HG03060 (cell line): ENCODE measurements at regions not wholly inside any gene's neighbourhood (a gene's known extent, or its start where the extent isn't known, plus 50 kb on each side); places are given as distances from the start of the nearest gene placed in this dataset.
A peak's percentile ranks its signal among the peaks of the same experiment; 100 is the strongest.

Experiments used
- ATAC-seq: cut with Tn5 transposase; IDR thresholded peaks from one replicate; pipeline ENCODE4 v1.9.1; 2021; ENCODE audit warnings: low read depth, moderate number of reproducible peaks; ENCODE audit not compliant: unreplicated experiment

DNA sequence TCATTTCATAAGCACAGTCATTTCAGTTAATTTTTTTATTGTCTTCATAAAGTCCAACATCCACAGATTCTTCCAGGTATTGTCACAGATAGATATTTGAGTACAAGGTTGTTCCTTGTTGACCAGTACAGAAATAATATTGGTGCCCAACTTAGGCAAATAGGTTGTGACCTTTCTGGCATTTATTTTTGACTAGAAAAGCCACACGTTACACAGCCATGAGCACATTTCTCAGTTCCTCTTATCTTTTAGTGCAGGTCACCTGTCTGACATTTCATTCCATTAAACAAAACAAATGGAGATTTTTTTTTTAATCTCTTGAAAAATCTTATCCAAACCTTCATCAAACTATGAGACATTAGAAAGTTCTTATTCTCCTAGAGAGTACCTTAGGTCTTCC, 428.8 kb downstream of the ZNF521 start:
- ATAC-seq: peak; percentile 88

DNA sequence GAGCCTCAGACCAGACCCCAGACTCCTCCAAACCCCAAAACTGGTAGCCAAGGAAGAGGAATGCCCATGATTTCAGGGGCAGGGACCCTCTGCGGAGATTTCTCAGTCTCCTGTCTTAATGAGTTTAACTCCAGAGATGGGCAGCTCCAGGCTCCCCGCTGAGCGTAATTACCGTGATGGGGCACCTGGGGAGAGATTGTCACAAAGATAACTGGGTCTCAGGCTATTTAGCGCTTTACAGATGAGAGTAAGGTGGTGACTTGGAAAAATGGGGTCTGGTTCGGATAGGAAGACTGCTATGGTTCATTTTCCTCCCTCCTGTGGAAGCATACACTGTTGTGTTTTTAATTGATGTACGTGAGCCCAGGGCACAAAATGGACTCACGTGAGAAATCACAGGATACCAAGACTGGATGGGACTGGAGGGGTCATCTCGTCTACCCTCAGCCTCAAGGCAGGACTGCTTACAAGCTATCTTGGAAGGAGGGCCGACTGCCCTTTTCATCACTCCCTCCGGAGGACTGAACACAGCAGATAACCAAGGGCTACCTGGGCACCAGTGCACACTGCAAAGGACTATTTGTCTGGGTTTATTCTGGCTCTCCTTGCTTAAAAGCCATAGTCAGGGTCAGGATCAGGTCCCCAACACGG, 427.8 kb downstream of the ZNF521 start:
- no peak for ATAC-seq

DNA sequence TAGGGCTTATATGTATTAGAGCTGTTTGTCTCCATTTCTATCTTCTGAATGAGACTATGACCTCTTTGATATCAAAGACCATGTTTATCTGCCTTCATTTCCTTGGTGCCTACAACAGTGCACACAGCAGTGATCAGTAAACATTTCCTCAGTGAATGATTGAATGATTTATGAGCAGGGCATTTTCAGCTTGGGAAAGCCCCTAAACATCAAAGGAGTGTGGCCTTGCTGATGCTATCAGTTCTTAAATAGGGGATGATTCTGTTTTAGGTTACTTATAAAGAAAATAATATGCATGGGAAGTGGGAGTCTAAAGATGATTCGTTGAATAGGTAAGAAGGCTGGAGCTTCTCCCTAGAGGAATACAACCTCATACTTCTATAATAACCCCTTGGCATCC, 425.3 kb downstream of the ZNF521 start:
- no peak for ATAC-seq

DNA sequence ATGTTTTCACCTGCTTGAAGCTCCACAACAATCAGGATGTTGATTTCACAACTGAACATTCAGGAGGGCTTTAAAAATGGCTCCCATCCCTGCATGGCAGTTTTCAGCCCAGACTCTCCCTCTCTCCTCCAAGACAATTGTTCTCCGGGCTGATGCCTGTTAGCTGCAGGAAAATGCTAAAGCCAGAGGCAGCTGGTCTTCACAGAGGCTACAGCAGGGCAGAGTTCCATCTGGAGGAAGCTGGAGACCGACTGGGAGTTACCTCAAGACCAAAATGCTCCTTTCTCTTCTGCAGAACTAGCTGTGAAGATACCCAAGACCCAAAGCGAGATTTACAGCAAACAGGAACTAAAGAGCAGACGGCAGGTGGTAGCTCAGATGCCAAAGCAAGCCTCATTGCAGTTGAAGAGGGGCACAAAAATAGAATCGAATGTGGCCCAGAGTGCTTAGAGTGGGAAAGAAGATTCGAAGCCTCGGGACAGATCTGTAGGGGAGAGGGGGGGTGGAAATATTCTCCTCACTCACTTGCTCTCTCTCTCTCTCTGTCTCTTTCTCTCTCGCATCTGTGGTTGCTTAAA, 423.6 kb downstream of the ZNF521 start:
- no peak for ATAC-seq

GRCh38 chr18:24930478-24930877, 421.5 kb downstream of the ZNF521 start:
- no peak for ATAC-seq

DNA sequence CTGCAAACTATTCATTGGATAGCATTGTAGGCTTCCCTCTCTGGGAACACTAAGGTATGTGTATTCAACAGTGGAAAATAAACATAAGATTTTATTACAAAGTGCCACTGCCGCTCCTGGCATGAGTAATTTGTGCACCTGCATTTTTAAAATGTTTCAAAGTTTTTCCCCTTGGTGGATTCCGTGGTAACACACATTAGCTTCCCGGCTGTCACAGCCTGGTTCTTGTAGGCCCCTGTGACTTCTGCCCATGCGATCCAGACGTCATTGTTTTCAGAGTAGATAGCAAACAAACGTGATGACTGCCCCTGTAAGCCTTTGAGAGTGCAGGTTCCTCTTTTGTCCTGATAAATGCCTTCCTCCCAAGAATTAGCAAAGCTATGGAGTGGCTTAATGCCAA, 421.0 kb downstream of the ZNF521 start:
- no peak for ATAC-seq

DNA sequence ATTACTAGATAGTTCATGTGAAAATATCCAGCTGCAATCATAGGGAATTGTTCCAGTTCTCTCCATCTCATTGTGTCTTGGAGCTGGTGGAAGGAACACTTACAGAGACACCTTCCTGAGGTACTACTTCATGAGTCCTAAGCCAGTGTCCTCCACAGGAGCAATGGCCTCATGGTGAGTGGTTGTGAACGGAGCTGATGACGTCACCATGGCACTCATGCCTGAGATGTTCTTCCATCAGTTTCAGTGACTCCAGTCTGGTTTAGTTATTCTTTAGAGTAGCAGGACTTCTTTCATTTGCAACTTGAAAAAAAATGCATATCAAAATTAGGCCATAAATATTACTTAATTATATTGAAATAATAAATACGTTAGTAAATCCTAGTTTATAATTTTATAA, 418.6 kb downstream of the ZNF521 start:
- ATAC-seq: no peak

- no peak for ATAC-seq
These were observed 417.6 kb downstream of the ZNF521 start for GRCh38 chr18:24934258-24934932.

DNA sequence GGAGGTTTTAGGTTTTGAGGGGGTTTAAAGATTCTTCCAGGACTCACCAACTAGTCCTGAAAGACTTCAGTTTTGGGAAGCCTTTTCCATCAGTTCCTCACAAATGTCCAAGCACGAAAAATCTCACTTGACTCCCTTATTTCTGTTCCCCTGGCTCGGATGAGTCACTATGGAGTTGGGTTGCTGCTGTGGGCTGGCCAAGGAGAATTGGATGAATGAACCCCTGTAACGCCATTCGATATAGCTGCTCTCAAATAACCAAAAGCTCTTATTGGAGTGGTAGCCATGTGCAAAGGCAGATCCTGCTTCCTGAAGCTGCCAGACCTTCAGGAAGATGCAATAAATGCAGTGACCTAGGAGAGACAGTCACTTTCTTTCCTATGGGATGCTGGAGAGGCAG, 417.0 kb downstream of the ZNF521 start:
- no peak for ATAC-seq

DNA sequence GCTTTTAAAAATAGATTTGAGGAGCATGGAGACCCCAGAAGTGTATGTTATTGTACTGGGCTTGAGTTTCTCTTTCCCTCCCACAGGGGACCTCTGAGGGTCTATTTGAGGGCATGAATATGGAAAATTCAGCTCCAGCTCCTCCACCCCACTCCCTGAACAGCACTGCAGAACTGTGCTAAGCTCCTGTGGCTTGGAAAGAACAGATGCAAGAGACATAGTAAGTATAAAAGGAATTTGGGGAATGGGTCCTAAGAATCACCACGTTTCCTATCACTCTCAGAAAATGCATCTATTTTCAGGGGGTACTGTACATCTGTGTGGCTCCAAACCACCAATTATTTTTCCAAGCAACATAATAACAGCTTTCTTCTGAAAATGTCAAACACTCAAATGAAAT, 416.1 kb downstream of the ZNF521 start:
- no peak for ATAC-seq

DNA sequence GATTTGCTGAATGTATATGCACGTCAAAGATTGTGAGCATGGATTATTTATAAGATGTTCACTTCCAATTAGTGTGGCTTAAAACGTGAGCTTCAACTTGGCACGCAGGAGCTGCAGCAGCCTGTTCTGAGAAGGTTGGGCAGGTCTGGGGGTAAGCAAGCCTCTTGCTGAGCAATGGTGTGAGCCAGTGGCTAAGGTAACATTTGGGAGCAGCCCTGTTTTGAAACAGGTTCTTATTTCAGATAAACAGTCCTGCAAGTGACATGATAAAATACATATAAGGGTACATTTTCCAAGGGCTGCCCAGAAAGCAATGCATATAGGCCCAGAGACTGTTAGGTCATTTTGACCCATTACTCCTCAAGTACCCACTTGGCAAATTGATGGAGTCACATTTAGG, 415.3 kb downstream of the ZNF521 start:
- ATAC-seq: no peak

GRCh38 chr18:24937639-24938275, 414.2 kb downstream of the ZNF521 start:
- ATAC-seq: no peak

- no peak for ATAC-seq
These were observed 411.6 kb downstream of the ZNF521 start for GRCh38 chr18:24940416-24940815.

DNA sequence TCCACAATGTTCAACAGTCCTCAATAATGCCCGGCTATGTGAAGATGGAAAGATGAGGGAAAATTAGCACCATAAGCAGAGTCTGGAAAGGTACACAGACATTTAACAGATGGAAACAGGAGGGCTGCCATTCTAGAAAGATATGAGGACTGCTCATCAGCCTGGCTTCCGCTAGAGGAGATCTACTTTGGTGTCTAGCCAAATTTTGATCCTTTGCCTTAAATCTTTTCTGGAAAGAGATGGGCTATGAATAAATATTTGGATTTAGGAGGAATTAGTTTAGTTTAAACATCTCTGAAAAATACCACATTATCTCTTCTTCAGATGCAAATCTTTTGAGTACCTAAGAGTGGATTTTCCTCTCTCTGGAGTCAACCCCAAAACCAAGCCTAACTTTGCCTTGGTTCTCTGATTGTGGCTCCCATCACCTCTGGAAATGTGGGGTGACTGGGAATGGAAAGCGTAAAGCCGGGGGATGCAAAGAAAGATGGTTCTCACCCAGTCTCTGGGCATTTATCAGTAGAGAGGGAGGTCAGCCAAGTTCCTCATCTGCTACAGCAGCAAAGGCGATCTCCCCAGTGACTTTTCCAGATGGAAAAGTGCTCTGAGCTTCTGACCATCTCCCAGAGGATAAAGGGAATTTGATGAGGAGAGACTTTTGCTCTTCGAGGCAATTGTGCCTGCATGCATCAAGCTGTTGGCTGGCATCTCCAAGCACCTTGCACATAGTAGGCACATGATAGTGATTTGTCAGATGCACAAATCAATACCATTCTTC, 410.6 kb downstream of the ZNF521 start:
- ATAC-seq: no peak

GRCh38 chr18:24942144-24942543, 409.8 kb downstream of the ZNF521 start:
- no peak for ATAC-seq

- no peak for ATAC-seq
These were observed 404.3 kb downstream of the ZNF521 start for GRCh38 chr18:24947521-24948305.

DNA sequence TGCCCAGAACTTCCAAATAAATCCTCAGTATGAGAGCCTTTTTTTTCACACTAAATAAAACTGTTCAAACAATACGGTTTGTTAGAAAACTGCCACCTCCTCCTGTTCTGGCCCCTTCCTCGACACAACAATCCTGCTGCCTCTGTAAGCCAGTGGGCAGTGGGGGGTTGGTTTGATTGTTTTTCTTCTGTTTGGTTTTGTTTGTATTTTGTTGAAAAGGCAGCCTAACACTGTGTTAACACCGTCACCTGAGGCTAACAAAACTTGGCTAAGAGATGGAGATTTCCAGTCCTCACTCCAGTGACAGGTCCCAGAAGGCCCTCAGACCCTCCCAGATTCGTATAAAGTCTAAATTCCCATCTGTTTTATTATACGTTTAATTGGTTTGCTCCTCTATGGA, 402.1 kb downstream of the ZNF521 start:
- no peak for ATAC-seq

DNA sequence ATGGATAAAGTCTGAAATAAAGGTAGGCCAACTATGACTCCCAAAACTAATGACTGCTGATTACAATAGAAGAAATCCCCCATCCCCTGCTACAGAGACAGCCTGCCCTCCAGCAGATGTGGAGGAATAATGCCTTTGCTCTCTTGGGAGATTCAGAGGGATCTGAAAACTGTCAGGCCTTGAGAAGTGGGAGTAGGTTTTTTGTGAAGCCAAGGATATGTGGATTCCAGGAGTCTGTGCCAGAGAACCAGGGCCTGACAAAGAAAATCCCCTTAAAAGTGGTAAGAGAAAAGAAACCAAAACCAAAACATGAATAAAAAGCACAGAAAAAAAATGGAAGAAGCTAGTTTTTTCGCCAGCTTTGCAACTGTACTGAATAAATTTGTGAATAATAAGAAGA, 397.6 kb downstream of the ZNF521 start:
- ATAC-seq: no peak

GRCh38 chr18:24958001-24958400, 394.0 kb downstream of the ZNF521 start:
- no peak for ATAC-seq

GRCh38 chr18:24959051-24959476, 392.9 kb downstream of the ZNF521 start:
- no peak for ATAC-seq
